ENCODE measurements at regions not wholly inside any gene's neighbourhood (a gene's known extent, or its start where the extent isn't known, plus 50 kb on each side); places are given as distances from the start of the nearest gene placed in this dataset.

GRCh38 chr4:115763051-115763450, 649.6 kb upstream of the NDST4 start:
- no peak overlapping the region for H3K4me3 ChIP-seq (ENCODE audit: low read depth, low read length)
- no peak for TF ChIP-seq CTCF (IDR thresholded peaks at IDR 0.05; ENCODE audit: borderline replicate concordance, insufficient read depth, low read depth, low read length)

DNA sequence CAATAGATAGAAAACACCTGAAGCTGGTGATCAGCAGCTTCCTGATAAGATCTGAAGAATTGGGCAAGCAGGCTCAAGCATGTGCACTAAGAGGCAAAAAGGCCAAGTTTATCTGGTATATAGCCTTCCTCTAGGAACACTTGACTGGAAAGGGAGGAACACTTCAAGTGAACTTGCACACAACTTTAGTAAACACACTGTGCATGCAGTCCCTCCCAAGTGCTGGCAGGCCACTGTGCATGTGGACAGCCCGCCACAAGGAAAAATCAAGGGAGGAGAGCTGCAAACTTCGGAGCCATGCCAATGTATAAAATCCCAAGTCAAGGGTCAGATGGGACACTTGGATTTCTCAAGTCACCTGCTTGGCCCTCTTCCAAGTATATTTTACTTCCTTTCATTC, 645.8 kb upstream of the NDST4 start:
- no peak for TF ChIP-seq CTCF (IDR thresholded peaks at IDR 0.05; ENCODE audit: borderline replicate concordance, insufficient read depth, low read depth, low read length)
- H3K4me3 ChIP-seq (ENCODE audit: low read depth, low read length): no peak overlapping the region

- no peak overlapping the region for H3K4me3 ChIP-seq (ENCODE audit: low read depth, low read length)
- TF ChIP-seq CTCF (IDR thresholded peaks at IDR 0.05; ENCODE audit: borderline replicate concordance, insufficient read depth, low read depth, low read length): no peak
These were observed 636.0 kb upstream of the NDST4 start for GRCh38 chr4:115749404-115749803.

DNA sequence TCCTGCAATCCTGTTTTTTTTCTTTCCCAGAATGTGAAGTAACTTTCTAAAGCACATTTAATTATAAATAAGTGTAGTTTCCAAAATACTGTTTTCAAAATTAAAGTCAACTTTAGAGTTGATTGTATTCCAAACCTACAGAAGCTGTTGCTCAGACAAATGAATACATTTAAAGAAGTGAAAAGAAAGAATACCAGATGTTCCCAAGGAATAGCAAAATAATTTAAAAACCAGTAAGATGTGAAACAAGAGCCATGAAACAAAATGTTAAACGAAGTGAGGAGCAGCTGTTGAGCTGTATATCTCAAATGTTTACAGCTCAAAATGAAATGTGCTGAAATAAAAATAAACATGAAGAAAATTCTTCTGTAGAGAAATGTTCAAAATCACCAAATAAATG, 627.4 kb upstream of the NDST4 start:
- no peak for TF ChIP-seq CTCF (IDR thresholded peaks at IDR 0.05; ENCODE audit: borderline replicate concordance, insufficient read depth, low read depth, low read length)
- H3K4me3 ChIP-seq (ENCODE audit: low read depth, low read length): no peak overlapping the region

DNA sequence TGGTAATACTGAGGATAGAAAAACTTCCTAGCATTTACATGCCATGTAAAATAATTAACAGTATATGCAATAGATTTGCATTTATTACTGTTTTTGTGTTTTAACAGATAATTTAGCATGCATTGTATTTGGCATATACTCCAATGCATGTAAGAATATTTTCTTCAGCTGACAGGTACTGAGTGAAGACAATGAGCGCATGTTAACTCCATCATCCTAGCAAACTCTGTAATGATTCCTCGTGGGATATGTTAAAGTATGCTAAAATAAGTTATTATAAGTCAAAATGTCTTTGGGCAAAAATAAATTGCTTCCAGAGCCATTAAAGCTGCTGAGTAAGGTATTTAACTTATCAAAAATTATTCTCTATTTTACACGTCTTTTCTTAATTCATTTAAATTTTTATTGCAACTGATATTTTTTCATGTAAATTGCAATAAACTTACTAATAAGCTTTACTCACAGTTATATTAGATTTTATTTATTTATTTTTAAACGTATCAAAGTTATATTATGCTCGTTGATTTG, 616.4 kb upstream of the NDST4 start:
- TF ChIP-seq CTCF (IDR thresholded peaks at IDR 0.05; ENCODE audit: borderline replicate concordance, insufficient read depth, low read depth, low read length): no peak

GRCh38 chr4:115723621-115724020, 610.2 kb upstream of the NDST4 start:
- TF ChIP-seq CTCF (IDR thresholded peaks at IDR 0.05; ENCODE audit: borderline replicate concordance, insufficient read depth, low read depth, low read length): no peak

More for the DNA sequence above, 616.4 kb upstream of the NDST4 start:
- H3K4me3 ChIP-seq (ENCODE audit: low read depth, low read length): no peak overlapping the region

GRCh38 chr4:115720611-115721010, 607.2 kb upstream of the NDST4 start:
- H3K4me3 ChIP-seq (ENCODE audit: low read depth, low read length): no peak overlapping the region
- no peak for TF ChIP-seq CTCF (IDR thresholded peaks at IDR 0.05; ENCODE audit: borderline replicate concordance, insufficient read depth, low read depth, low read length)

More at GRCh38 chr4:115723621-115724020, 610.2 kb upstream of the NDST4 start:
- no peak overlapping the region for H3K4me3 ChIP-seq (ENCODE audit: low read depth, low read length)

All from GM12875 (cell line).